ENCODE measurements at regions not wholly inside any gene's neighbourhood (a gene's known extent, or its start where the extent isn't known, plus 50 kb on each side); places are given as distances from the start of the nearest gene placed in this dataset.

DNA sequence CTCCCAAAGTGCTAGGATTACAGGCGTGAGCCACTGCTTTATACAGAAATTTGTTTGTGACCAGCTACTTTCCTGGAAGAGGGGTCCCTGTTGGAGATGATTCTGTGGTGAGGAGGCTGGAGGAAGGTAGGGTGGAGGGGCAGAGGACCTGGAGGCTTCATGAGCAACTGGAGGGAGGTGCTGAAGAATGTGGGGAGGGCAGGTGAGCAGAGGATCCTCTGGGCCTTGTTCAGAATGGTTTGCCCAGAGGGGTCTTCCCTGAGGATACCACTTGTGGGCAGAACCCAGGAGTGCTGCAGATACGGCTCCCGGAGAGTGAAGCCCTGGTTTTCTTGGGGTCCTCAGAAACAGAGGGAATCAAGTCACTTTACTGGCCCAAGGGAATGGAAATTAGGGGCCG lies 67.2 kb upstream of the WDR26 start:
- TF ChIP-seq POLR2A (IDR thresholded peaks at IDR 0.05; ENCODE audit: low read depth, low read length) (no peak), RFX5 (IDR thresholded peaks at IDR 0.05; ENCODE audit: low read depth, low read length) (no peak), TAF1 (IDR thresholded peaks at IDR 0.05; ENCODE audit: borderline replicate concordance, low read depth, low read length) (no peak), SRF (IDR thresholded peaks at IDR 0.05; ENCODE audit: low read depth in 2 of 2, low read length in 2 of 2) (no peak), NR2F1 (conservative IDR thresholded peaks at IDR 0.05) (no peak), MYC (IDR thresholded peaks at IDR 0.05; ENCODE audit: insufficient read depth, insufficient read length, insufficient replicate concordance, low read length, severe bottlenecking) (no peak), SP1 (IDR thresholded peaks at IDR 0.05; ENCODE audit: low read depth, low read length) (no peak), BHLHE40 (IDR thresholded peaks at IDR 0.05; ENCODE audit: borderline replicate concordance in 1 of 2, low read depth in 2 of 2, low read length in 1 of 2) (no peak), NFYA (IDR thresholded peaks at IDR 0.05; ENCODE audit: borderline replicate concordance, low read depth, low read length) (no peak), POLR2AphosphoS5 (IDR thresholded peaks at IDR 0.05; ENCODE audit: low read length) (no peak)
- TF ChIP-seq, protein P1, sequence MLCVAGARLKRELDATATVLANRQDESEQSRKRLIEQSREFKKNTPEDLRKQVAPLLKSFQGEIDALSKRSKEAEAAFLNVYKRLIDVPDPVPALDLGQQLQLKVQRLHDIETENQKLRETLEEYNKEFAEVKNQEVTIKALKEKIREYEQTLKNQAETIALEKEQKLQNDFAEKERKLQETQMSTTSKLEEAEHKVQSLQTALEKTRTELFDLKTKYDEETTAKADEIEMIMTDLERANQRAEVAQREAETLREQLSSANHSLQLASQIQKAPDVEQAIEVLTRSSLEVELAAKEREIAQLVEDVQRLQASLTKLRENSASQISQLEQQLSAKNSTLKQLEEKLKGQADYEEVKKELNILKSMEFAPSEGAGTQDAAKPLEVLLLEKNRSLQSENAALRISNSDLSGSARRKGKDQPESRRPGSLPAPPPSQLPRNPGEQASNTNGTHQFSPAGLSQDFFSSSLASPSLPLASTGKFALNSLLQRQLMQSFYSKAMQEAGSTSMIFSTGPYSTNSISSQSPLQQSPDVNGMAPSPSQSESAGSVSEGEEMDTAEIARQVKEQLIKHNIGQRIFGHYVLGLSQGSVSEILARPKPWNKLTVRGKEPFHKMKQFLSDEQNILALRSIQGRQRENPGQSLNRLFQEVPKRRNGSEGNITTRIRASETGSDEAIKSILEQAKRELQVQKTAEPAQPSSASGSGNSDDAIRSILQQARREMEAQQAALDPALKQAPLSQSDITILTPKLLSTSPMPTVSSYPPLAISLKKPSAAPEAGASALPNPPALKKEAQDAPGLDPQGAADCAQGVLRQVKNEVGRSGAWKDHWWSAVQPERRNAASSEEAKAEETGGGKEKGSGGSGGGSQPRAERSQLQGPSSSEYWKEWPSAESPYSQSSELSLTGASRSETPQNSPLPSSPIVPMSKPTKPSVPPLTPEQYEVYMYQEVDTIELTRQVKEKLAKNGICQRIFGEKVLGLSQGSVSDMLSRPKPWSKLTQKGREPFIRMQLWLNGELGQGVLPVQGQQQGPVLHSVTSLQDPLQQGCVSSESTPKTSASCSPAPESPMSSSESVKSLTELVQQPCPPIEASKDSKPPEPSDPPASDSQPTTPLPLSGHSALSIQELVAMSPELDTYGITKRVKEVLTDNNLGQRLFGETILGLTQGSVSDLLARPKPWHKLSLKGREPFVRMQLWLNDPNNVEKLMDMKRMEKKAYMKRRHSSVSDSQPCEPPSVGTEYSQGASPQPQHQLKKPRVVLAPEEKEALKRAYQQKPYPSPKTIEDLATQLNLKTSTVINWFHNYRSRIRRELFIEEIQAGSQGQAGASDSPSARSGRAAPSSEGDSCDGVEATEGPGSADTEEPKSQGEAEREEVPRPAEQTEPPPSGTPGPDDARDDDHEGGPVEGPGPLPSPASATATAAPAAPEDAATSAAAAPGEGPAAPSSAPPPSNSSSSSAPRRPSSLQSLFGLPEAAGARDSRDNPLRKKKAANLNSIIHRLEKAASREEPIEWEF (IDR thresholded peaks at IDR 0.05; ENCODE audit: insufficient replicate concordance, low read depth, low read length) = no peak
- TF ChIP-seq, protein P2, sequence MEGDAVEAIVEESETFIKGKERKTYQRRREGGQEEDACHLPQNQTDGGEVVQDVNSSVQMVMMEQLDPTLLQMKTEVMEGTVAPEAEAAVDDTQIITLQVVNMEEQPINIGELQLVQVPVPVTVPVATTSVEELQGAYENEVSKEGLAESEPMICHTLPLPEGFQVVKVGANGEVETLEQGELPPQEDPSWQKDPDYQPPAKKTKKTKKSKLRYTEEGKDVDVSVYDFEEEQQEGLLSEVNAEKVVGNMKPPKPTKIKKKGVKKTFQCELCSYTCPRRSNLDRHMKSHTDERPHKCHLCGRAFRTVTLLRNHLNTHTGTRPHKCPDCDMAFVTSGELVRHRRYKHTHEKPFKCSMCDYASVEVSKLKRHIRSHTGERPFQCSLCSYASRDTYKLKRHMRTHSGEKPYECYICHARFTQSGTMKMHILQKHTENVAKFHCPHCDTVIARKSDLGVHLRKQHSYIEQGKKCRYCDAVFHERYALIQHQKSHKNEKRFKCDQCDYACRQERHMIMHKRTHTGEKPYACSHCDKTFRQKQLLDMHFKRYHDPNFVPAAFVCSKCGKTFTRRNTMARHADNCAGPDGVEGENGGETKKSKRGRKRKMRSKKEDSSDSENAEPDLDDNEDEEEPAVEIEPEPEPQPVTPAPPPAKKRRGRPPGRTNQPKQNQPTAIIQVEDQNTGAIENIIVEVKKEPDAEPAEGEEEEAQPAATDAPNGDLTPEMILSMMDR (IDR thresholded peaks at IDR 0.05 in 2 of 3, conservative IDR thresholded peaks at IDR 0.05 in 1 of 3; ENCODE audit: control insufficient read depth in 2 of 3, extremely low read depth in 1 of 3, insufficient read depth in 1 of 3, low read depth in 3 of 3, low read length in 3 of 3) = no peak
- TF ChIP-seq, protein P3, sequence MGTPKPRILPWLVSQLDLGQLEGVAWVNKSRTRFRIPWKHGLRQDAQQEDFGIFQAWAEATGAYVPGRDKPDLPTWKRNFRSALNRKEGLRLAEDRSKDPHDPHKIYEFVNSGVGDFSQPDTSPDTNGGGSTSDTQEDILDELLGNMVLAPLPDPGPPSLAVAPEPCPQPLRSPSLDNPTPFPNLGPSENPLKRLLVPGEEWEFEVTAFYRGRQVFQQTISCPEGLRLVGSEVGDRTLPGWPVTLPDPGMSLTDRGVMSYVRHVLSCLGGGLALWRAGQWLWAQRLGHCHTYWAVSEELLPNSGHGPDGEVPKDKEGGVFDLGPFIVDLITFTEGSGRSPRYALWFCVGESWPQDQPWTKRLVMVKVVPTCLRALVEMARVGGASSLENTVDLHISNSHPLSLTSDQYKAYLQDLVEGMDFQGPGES (IDR thresholded peaks at IDR 0.05) = no peak

Measured in GM12878 (cell line).